KMS-11 (cell line): ENCODE measurements at regions not wholly inside any gene's neighbourhood (a gene's known extent, or its start where the extent isn't known, plus 50 kb on each side); places are given as distances from the start of the nearest gene placed in this dataset.

Experiments
- H2AFZ ChIP-seq: fragments of 200-600 bp; sonication (generic); 2 replicates; pipeline ENCODE4 v1.6.1; 2016; ENCODE audit warnings: antibody characterized with exemption, mixed run types, low read depth
- H3K27ac ChIP-seq: fragments of 200-600 bp; sonication (generic); 2 replicates; pipeline ENCODE4 v1.6.1; 2016; ENCODE audit warnings: mild to moderate bottlenecking, mixed run types
- H3K27me3 ChIP-seq: fragments of 200-600 bp; sonication (generic); 2 replicates; pipeline ENCODE4 v1.6.1; 2017; ENCODE audit warnings: mild to moderate bottlenecking, low read depth, mixed run types, moderate library complexity; ENCODE audit not compliant: insufficient read depth
- H3K36me3 ChIP-seq: fragments of 200-600 bp; sonication (generic); 2 replicates; pipeline ENCODE4 v1.6.1; 2017; ENCODE audit warnings: mild to moderate bottlenecking, mixed run types; ENCODE audit not compliant: insufficient read depth
- H3K4me1 ChIP-seq: fragments of 200-600 bp; sonication (generic); 2 replicates; pipeline ENCODE4 v1.6.1; 2016; ENCODE audit warnings: mild to moderate bottlenecking, low read depth, mixed run types; ENCODE audit not compliant: poor library complexity, severe bottlenecking
- H3K4me2 ChIP-seq: fragments of 200-600 bp; sonication (generic); 2 replicates; pipeline ENCODE4 v1.7.0; 2016; ENCODE audit warnings: mild to moderate bottlenecking, mixed run types
- H3K4me3 ChIP-seq: fragments of 200-600 bp; sonication (generic); IDR thresholded peaks from 2 replicates; pipeline ENCODE4 v1.6.1; 2017; ENCODE audit warnings: low read depth, low read length, mixed read lengths; ENCODE audit not compliant: insufficient read depth
- H3K79me2 ChIP-seq: fragments of 200-600 bp; sonication (generic); 2 replicates; pipeline ENCODE4 v1.6.1; 2016; ENCODE audit warnings: low read depth, mixed run types; ENCODE audit not compliant: insufficient read depth
- H3K9ac ChIP-seq: fragments of 200-600 bp; sonication (generic); 2 replicates; pipeline ENCODE4 v1.6.1; 2016; ENCODE audit warnings: mild to moderate bottlenecking, mixed run types
- H4K20me1 ChIP-seq: fragments of 200-600 bp; sonication (generic); 2 replicates; pipeline ENCODE4 v1.6.1; 2016; ENCODE audit warnings: mild to moderate bottlenecking, mixed run types; ENCODE audit not compliant: insufficient read depth
- TF ChIP-seq, protein P1 (sequence below): fragments of 200-600 bp; sonication (generic); conservative IDR thresholded peaks from 2 replicates; pipeline ENCODE4 v1.6.1; 2017; ENCODE audit warnings: low read depth, mild to moderate bottlenecking, antibody characterized with exemption, low read length, moderate library complexity, mixed read lengths

DNA sequence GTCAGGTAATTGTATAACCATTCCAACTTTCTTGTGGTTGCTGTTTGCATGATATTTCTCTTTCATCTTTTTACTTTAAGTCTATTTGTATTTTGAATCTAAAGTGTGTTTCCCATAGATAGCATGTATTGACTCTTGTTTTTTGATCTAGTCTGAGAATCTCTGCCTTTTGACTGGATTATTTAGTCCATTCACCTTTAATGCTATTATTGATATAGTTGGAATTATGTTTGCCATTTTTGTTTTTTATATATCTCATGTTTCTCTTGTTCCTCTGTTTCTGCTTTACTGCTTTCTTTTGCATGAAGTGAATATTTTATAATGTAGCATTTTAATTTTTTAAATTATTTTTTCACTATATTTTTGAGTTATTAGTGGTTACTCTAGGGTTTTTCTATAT, 103.9 kb upstream of the PMCH start:
- H3K27ac ChIP-seq = no peak overlapping the region
- H3K4me3 ChIP-seq = no peak overlapping the region
- TF ChIP-seq, protein P1, sequence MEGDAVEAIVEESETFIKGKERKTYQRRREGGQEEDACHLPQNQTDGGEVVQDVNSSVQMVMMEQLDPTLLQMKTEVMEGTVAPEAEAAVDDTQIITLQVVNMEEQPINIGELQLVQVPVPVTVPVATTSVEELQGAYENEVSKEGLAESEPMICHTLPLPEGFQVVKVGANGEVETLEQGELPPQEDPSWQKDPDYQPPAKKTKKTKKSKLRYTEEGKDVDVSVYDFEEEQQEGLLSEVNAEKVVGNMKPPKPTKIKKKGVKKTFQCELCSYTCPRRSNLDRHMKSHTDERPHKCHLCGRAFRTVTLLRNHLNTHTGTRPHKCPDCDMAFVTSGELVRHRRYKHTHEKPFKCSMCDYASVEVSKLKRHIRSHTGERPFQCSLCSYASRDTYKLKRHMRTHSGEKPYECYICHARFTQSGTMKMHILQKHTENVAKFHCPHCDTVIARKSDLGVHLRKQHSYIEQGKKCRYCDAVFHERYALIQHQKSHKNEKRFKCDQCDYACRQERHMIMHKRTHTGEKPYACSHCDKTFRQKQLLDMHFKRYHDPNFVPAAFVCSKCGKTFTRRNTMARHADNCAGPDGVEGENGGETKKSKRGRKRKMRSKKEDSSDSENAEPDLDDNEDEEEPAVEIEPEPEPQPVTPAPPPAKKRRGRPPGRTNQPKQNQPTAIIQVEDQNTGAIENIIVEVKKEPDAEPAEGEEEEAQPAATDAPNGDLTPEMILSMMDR = no peak
- H3K36me3 ChIP-seq = no peaks in the 10 kb centered on the region
- peaks cover 20% of the 10 kb centered on the region for H3K4me1 ChIP-seq
- H3K4me2 ChIP-seq = no peak overlapping the region
- no peak overlapping the region for H3K9ac ChIP-seq
- H4K20me1 ChIP-seq = no peaks in the 10 kb centered on the region
- H3K79me2 ChIP-seq = no peaks in the 10 kb centered on the region
- H3K27me3 ChIP-seq = no peaks in the 10 kb centered on the region
- no peak overlapping the region for H2AFZ ChIP-seq

DNA sequence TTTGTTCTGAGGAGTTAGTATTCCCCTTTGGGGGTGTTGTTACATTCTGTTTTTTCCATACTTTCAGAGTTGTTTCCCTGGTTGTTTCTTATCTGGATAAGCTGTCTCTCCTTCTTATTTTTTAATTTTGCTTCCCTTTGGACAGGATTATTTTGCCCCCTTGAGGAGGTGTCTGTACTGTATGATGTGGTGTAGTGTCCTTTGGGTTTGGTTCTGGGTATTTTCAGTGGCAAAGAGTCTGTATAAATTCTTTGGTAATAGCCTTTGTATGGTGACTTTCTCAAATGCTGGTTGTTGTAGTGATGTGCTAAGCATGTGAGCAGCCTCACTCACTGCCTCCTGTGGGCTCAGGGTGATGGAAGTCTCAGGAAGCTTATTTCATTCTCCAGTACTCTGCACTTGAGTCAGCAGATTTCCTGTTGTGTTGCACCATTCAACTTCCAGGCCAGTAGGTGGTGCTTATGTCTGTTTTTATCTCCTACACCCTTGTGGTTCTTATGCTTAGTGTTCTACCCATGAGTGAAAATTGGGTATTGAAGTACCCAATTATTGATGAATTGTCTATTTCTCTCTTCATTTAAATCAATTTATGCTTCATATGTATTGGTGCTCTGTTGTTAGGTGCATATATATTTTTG, 103.3 kb upstream of the PMCH start:
- no peak overlapping the region for H3K4me2 ChIP-seq
- TF ChIP-seq, protein P1 = peak; percentile 52; the same call in 1 of the 2 replicates
- no peak overlapping the region for H3K9ac ChIP-seq
- H3K4me1 ChIP-seq = peaks cover 20% of the 10 kb centered on the region
- no peaks in the 10 kb centered on the region for H3K27me3 ChIP-seq
- H3K27ac ChIP-seq = no peak overlapping the region
- H3K36me3 ChIP-seq = no peaks in the 10 kb centered on the region
- no peak overlapping the region for H3K4me3 ChIP-seq
- no peaks in the 10 kb centered on the region for H3K79me2 ChIP-seq
- H2AFZ ChIP-seq = no peak overlapping the region
- H4K20me1 ChIP-seq = no peaks in the 10 kb centered on the region

DNA sequence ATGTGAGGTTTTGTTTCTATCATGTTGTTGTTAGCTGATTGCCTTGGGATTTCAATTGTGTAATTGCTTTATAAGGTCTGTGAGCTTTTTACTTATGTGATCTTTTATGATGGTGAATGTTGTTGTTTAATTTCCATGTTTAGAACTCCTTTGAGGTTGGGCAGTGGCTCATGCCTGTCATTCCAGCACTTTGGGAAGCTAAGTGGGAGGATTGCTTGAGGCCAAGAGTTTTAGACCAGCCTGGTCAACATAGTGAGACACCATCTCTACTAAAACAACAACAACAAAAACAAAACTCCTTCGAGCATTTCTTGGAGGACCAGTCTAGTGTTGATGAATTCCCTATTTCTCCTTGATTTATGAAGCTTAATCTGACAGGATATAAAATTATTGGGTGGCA, 102.1 kb upstream of the PMCH start:
- no peak overlapping the region for H3K4me3 ChIP-seq
- H3K27ac ChIP-seq = no peak overlapping the region
- H2AFZ ChIP-seq = no peak overlapping the region
- H4K20me1 ChIP-seq = no peaks in the 10 kb centered on the region
- no peak overlapping the region for H3K9ac ChIP-seq
- H3K4me1 ChIP-seq = peaks cover 20% of the 10 kb centered on the region
- H3K4me2 ChIP-seq = no peak overlapping the region
- TF ChIP-seq, protein P1 = no peak
- H3K36me3 ChIP-seq = no peaks in the 10 kb centered on the region
- H3K79me2 ChIP-seq = no peaks in the 10 kb centered on the region
- H3K27me3 ChIP-seq = no peaks in the 10 kb centered on the region

DNA sequence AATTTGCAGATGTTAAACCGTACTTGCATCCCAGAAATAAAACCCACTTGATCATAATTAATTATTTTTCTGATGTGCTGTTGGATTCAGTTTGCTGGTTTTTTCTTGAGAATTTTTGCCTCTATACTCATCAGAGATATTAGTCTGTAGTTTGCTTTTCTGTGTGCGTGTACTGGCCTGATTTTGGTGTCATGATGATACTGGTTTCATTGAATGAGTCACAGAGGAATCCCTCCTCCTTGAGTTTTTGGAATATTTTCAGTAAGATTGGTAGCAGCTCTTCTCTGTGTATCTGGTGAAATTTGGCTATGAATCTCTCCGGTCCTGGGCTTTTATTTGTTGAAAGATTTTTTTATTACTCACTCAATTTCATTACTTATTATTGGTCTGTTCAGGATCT, 100.4 kb upstream of the PMCH start:
- no peaks in the 10 kb centered on the region for H4K20me1 ChIP-seq
- H3K4me3 ChIP-seq = no peak overlapping the region
- H3K27me3 ChIP-seq = no peaks in the 10 kb centered on the region
- TF ChIP-seq, protein P1 = no peak
- H3K4me1 ChIP-seq = peaks cover 17% of the 10 kb centered on the region
- no peaks in the 10 kb centered on the region for H3K36me3 ChIP-seq
- no peak overlapping the region for H3K9ac ChIP-seq
- H3K4me2 ChIP-seq = no peak overlapping the region
- no peaks in the 10 kb centered on the region for H3K79me2 ChIP-seq
- no peak overlapping the region for H2AFZ ChIP-seq
- no peak overlapping the region for H3K27ac ChIP-seq
